ENCODE measurements at regions not wholly inside any gene's neighbourhood (a gene's known extent, or its start where the extent isn't known, plus 50 kb on each side); places are given as distances from the start of the nearest gene placed in this dataset.
"Not testable (repeated sequence)": the region's sequence is repeated elsewhere in the genome, so short reads cannot be mapped to it uniquely, and the experiment has no call there.

- DNase-seq (ENCODE audit: low read depth) = not testable (repeated sequence)
Observed at GRCh38 chr16:29274055-29275035, 132.2 kb downstream of the NPIPB11 start.

DNA sequence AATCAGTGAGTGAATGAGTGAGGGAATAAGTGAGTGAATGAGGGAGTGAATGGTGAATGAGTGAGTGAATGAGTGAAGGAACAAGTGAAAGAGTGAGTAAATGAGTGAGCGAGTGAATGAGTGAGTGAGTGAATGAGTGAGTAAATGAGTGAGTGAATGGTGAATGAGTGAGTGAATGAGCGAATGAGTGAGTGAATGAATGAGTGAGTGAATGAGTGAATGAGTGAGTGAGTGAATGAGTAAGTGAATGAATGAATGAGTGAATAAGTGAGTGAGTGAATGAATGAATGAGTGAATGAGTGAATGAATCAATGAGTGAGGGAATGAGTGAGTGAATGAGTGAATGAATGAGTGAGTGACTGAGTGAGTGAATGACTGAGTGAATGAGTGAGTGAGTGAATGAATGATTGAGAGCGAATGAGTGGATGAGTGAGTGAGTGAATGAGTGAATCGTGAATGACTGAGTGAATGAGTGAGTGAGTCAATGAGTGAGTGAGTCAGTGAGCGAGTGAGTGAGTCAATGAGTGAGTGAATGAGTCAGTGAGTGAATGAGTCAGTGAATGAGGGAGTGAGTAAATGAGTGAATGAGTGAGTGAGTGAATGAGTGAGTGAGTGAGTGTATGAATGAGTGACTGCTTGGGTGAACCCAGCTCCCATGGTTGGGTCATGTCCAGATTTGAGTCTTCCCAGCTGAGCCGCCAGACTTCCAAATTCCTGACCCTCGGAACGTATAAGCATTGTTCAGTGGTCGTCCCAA lies 133.0 kb downstream of the NPIPB11 start:
- not testable (repeated sequence) for DNase-seq (ENCODE audit: low read depth)

DNA sequence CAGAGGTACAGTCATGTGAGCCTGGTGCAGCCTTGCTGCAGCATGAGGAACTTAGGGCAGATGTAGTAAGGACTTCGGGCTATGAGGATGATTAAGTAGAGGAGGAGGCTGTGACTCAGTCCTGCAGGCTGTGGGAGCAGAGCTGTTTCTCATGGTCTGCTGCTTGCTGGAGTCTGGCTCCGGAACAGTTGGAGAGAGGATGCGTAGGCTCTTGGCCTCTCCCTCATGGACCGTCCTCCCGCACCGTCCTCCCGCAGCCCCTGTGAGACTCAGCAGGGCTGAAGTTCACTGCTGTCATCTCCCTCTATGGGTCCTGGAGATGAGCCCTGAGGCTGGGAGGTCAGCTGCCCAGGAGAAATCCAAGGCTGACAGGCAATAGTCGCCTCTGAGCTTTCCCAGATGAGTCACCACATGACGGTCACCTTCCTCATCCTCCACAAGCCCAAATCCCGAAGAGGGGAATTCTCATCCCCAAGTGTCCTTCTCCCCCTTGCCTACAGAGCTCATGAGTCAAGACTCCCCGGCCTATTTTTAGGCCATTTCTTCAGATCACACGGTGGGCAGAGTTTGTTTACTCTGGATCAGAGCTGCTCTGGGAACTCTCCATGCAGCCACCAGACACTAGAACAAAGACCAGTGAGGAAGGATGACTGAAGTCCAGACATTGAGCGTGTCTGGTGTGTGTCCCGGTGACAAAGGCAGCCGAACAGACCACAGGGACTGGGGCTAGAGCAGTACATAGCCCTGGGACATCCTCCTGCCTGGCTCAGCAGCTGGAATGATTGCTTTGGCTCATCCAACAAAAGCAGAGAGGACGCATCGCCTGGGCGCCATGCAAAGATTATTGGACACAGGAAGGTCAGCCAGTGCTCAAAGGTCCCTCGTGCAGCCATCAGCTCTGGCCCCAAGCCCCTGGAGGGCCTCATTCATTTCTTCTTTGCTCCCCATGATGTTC lies 134.5 kb downstream of the NPIPB11 start:
- not testable (repeated sequence) for DNase-seq (ENCODE audit: low read depth)

GRCh38 chr16:29270923-29271322 lies 135.6 kb downstream of the NPIPB11 start:
- not testable (repeated sequence) for DNase-seq (ENCODE audit: low read depth)

DNA sequence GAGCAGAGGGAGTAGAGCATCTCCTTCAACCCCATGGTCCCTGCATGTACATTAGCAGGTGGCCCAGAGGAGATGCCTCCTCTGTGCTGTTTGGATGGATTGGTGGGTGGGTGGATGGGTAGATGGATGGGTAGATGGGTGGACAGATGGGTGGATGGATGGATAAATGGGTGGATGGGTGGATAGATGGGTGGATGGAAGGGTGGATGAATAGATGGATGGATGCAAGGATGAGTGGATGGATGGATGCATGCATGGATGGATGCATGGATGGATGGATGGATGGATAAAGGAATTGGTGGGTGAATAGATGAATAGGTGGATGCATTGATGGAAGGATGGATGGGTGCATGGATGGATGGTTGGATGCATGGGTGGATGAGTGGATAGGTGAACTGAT lies 136.5 kb downstream of the NPIPB11 start:
- not testable (repeated sequence) for DNase-seq (ENCODE audit: low read depth)

- not testable (repeated sequence) for DNase-seq (ENCODE audit: low read depth)
Observed at GRCh38 chr16:29269192-29269811, 137.2 kb downstream of the NPIPB11 start.

DNA sequence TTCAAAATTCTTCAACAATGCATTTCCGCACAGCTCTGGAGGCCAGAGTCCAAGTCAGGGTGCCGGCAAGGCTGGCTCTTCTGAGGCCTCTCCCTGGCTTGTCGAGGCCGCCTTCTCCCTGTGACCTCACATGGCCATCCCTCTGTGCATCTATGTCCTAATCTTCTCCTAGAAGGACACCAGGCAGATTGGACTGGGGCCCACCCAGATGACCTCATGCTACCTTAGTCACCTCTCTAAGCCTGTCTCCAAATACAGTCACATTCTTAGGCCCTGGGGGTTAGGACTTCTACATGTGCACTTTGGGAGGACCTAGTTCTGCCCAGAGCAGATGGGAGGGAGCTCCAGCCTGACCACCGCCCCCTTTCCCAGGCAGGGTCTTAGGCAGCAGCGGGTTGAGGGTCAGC lies 137.7 kb downstream of the NPIPB11 start:
- not testable (repeated sequence) for DNase-seq (ENCODE audit: low read depth)

- not testable (repeated sequence) for DNase-seq (ENCODE audit: low read depth)
Observed at GRCh38 chr16:29268348-29268747, 138.2 kb downstream of the NPIPB11 start.

GRCh38 chr16:29267891-29268290 lies 138.6 kb downstream of the NPIPB11 start:
- DNase-seq (ENCODE audit: low read depth) = not testable (repeated sequence)

GRCh38 chr16:29267055-29267619 lies 139.4 kb downstream of the NPIPB11 start:
- not testable (repeated sequence) for DNase-seq (ENCODE audit: low read depth)

- not testable (repeated sequence) for DNase-seq (ENCODE audit: low read depth)
Observed at GRCh38 chr16:29266612-29267011, 139.9 kb downstream of the NPIPB11 start.

- not testable (repeated sequence) for DNase-seq (ENCODE audit: low read depth)
Observed at GRCh38 chr16:29265255-29265853, 141.2 kb downstream of the NPIPB11 start.

GRCh38 chr16:29264080-29264837 lies 142.3 kb downstream of the NPIPB11 start:
- DNase-seq (ENCODE audit: low read depth) = not testable (repeated sequence)

GRCh38 chr16:29262725-29263124 lies 143.8 kb downstream of the NPIPB11 start:
- not testable (repeated sequence) for DNase-seq (ENCODE audit: low read depth)

DNA sequence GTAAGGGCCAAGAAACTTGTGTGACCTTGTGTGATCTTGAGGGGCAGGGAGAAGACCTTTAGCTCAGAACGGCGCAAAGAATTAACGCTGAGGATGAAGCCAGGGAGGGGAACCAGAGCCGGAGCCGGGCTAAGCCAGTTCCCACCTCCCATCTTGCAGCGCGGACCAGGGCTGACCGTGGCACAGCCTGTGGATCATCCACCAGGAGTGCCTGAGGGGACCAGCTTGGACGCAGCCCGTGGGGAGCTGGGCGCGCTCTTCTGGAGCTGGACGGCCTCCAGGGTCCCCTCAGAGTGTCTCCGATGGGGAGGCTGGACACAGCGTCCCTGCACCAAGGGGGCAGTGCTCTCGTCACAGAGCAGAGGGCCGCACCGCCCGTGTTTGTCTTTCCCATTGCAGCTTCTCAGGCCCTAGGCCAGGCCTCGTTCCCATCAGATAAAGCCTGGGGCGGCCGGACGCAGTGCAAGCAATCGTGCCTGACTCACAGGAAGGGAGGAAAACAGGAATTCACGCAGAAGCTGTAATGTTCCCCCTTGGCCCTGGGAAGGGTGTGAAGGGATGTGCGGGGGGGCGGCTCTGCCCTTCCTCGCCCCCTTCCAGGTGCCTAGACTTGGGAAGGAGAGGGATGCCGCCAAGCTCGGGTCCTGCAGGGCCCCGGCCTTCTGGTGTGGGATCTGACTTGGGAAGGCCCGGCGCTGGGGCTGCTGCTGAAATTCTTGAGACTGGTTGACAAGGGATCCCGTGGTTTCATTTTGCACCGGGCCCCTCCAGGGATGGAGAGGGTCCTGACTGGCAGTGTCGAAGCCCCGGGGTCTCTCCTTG lies 144.9 kb downstream of the NPIPB11 start:
- DNase-seq (ENCODE audit: low read depth) = not testable (repeated sequence)

- not testable (repeated sequence) for DNase-seq (ENCODE audit: low read depth)
Observed at GRCh38 chr16:29260683-29261426, 145.7 kb downstream of the NPIPB11 start.

DNA sequence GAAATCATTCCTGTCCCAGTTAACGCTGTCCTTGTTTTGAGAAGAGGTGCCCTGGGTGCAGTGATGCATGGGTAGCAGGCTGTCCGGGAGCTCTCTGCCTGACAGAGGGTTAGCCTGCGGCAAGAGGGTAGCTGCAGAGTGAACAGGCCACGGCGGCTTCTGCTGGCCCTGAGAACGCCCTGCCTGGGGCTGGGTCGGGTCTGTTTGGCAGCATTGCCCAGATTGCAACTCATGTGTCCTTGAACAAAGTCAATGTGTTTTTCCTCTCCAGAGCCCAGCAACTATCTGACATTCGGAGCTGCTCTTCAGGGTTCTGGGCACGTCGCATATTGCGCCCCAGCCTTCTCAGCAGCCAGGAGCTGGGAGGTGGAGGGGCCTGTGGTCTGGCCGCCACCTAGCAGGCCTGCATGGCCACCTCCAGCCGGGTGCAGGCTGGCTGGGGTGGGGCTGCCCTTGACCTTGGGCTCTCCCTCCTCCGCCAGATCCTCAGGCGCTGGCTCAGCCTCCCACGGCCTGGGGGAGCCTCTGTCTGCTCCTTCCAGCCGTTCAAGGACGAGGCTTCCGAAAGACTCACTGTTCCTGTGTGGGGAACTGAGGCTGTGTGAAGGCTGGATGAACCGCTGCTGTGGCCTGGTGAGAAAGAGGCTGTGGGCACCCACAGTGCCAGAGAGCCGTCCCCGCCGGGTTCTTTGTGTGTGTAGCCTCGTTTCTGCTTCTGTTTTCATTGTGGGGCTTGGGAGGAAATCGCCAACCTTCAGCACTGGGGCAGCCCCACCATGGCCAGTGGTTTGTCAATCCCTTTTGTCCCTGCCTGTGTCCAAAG lies 146.7 kb downstream of the NPIPB11 start:
- not testable (repeated sequence) for DNase-seq (ENCODE audit: low read depth)

All from activated T-cell treated with anti-CD3 and anti-CD28 coated beads for 24 hours (primary cell).